GM06990 (cell line): ENCODE measurements at regions not wholly inside any gene's neighbourhood (a gene's known extent, or its start where the extent isn't known, plus 50 kb on each side); places are given as distances from the start of the nearest gene placed in this dataset.

Experiments
- DNase-seq: peaks from one replicate; pipeline ENCODE4 v3.0.0-alpha.2; 2011; ENCODE audit not compliant: insufficient read length; ENCODE audit errors: extremely low read depth
- H3K27me3 ChIP-seq: replicated peaks from 2 replicates; pipeline ENCODE4 v1.6.0; 2011; ENCODE audit warnings: low read length; ENCODE audit not compliant: control insufficient read depth, insufficient read depth
- H3K36me3 ChIP-seq: 2 replicates; pipeline ENCODE4 v1.5.1; 2011; ENCODE audit warnings: low read length; ENCODE audit not compliant: control insufficient read depth, insufficient read depth
- H3K4me3 ChIP-seq: replicated peaks from 2 replicates; pipeline ENCODE4 v1.5.1; 2011; ENCODE audit warnings: low read depth, mild to moderate bottlenecking, control low read depth, low read length
- TF ChIP-seq, protein P1 (sequence below): IDR thresholded peaks from 2 replicates; pipeline ENCODE4 v1.5.1; 2011; ENCODE audit warnings: low read length, control low read depth, mild to moderate bottlenecking, inconsistent platforms; ENCODE audit not compliant: insufficient read depth, poor library complexity, severe bottlenecking

DNA sequence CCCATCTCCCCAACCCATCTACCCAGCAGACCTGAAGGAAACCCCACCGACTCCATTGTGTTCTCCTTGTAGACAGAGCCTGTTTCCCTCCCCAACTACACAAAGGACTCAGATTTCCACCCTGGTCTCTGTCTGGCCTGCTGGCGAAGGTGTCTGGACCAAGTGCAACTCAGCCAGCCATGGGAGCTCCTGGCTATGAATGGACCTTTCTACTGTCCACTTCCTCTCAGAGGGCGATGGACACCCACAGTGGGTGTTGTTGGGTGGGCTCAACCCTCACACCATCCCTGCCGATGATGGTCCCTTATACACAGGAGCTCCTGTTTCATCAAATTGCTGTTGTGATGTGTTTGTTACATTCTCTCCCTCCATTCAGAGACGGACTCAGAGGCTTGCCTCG is 112.5 kb upstream of the PHACTR3 start:
- DNase-seq = no peak
- TF ChIP-seq, protein P1, sequence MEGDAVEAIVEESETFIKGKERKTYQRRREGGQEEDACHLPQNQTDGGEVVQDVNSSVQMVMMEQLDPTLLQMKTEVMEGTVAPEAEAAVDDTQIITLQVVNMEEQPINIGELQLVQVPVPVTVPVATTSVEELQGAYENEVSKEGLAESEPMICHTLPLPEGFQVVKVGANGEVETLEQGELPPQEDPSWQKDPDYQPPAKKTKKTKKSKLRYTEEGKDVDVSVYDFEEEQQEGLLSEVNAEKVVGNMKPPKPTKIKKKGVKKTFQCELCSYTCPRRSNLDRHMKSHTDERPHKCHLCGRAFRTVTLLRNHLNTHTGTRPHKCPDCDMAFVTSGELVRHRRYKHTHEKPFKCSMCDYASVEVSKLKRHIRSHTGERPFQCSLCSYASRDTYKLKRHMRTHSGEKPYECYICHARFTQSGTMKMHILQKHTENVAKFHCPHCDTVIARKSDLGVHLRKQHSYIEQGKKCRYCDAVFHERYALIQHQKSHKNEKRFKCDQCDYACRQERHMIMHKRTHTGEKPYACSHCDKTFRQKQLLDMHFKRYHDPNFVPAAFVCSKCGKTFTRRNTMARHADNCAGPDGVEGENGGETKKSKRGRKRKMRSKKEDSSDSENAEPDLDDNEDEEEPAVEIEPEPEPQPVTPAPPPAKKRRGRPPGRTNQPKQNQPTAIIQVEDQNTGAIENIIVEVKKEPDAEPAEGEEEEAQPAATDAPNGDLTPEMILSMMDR = no peak
- H3K27me3 ChIP-seq = peaks cover 2% of the 10 kb centered on the region
- H3K4me3 ChIP-seq = no peak overlapping the region
- no peaks in the 10 kb centered on the region for H3K36me3 ChIP-seq

DNA sequence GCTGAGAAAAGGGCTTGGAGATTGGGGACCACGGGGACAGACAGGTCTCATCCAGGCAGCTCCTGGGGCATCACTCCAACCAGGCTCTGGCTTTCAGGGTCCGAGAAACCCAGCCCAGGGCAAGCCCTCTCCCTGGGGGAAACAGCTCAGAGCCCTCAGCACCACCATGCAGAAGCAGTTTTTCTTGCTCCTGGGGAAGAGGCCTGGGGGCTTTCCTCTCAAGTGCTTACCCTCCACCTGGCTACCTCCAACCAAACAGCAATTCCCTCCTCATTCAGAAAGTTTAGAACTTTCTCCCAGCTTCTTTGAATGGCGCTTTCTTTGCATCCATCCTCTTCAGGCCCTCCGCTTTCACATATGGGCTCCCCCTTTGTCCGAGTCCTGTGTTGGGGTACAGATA is 110.4 kb upstream of the PHACTR3 start:
- H3K27me3 ChIP-seq = peaks cover 2% of the 10 kb centered on the region
- TF ChIP-seq, protein P1 = no peak

DNA sequence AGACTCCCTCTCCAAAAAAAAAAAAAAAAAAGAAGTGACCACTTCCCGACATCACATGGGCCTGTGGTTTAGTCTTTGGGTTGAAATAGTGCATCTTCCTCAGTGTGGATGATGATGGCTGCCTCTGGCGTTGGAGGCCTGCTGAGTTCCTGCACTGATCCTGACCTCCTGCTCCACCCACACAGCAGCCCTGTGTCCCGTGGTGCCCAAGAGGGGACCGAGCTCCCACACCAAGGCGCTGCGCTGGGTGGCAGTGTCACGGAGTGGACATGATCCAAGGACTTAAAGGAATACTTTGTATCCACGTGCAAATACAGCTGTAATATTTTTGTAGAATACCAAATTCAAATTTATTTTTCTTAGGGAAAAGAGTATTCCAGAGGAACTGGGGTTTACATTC is 109.2 kb upstream of the PHACTR3 start:
- TF ChIP-seq, protein P1 = no peak
- Histone ChIP-seq H3K4me3 (no peak overlapping the region), H3K36me3 (no peaks in the 10 kb centered on the region), H3K27me3 (peaks cover 2% of the 10 kb centered on the region)
- DNase-seq = no peak

More for the DNA sequence above, 110.4 kb upstream of the PHACTR3 start:
- H3K36me3 ChIP-seq = no peaks in the 10 kb centered on the region
- no peak for DNase-seq
- no peak overlapping the region for H3K4me3 ChIP-seq

DNA sequence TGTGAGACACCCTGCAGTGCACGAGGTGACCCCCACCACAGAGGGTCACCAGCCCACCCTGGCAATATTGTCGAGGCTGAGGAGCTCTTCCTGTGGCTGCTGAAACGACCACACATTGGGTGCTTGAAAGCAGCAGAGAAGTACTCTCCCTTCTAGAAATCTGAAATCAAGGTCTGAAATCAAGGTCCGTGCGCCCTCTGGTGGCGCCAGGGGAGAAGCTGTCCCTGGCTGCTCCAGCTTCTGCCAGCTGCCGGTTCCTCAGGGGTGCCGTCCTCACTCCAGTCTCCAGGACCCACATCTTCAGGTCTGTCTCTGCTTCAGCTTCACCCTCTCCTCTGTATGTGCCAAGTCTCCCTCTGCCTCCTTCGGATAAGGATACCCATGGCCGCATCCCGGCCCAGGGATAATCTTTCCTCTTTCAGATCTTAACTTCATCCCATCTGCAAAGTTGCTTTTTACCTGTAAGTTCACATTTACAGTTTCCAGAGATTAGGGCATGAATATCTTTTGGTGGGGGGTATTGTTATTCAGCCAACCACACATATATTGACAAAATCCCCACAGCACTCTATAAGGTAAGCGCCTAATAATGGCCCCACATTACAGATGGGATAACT is 108.3 kb upstream of the PHACTR3 start:
- TF ChIP-seq, protein P1 = peak; percentile 95
- DNase-seq = peak; percentile 37
- no peak overlapping the region for H3K4me3 ChIP-seq
- H3K27me3 ChIP-seq = peaks cover 2% of the 10 kb centered on the region
- no peaks in the 10 kb centered on the region for H3K36me3 ChIP-seq

DNA sequence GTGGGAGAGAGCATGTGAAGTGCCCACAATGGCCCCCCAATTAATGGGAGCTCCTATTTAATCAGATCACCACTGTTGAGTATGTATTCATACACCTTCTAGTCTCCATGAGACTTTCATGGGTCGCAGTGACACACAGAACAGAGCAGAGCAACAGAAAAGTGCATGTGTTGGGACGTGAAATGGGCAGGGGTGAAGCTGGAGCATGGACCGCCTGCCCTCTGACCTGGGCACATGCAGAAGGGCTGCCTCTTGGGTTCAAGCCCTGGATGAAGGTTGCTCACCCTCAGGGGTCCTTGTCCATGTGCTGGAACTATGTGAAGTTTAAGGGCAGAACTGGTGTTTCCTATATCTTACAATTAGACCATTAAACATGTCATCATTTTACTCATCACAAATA is 106.0 kb upstream of the PHACTR3 start:
- TF ChIP-seq, protein P1 = no peak
- H3K36me3 ChIP-seq = no peaks in the 10 kb centered on the region
- H3K27me3 ChIP-seq = no peaks in the 10 kb centered on the region; the same call in 1 of the 2 replicates
- no peak for DNase-seq
- no peak overlapping the region for H3K4me3 ChIP-seq

DNA sequence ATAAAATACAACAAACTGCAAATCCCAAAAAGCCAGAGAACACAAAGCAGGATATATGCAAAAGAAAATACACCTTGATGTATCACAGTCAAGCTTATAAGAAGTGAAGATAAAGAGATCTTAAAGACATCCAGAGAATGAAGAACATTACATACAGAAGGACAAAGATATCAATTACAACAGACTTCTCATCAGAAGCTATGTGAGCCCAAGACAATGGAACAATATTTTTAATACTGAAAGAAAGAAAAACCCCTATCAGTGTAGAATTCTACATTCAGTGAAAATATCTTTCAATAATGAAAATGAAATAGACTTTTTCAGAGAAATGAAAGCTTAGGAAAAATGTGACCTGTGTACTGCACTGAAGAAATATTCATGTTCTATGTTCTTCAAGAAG is 104.5 kb upstream of the PHACTR3 start:
- H3K27me3 ChIP-seq = no peaks in the 10 kb centered on the region; the same call in 1 of the 2 replicates
- no peak for DNase-seq
- TF ChIP-seq, protein P1 = no peak
- H3K4me3 ChIP-seq = no peak overlapping the region
- no peaks in the 10 kb centered on the region for H3K36me3 ChIP-seq
